TTC549 (cell line): ENCODE measurements at regions not wholly inside any gene's neighbourhood (a gene's known extent, or its start where the extent isn't known, plus 50 kb on each side); places are given as distances from the start of the nearest gene placed in this dataset.
A peak's percentile ranks its signal among the peaks of the same experiment; 100 is the strongest.

Experiments
- FAIRE-seq: peaks from 2 replicates; lab custom pipeline; 2012; peaks lifted over from hg19 to GRCh38; lab: Jason Lieb, UNC

DNA sequence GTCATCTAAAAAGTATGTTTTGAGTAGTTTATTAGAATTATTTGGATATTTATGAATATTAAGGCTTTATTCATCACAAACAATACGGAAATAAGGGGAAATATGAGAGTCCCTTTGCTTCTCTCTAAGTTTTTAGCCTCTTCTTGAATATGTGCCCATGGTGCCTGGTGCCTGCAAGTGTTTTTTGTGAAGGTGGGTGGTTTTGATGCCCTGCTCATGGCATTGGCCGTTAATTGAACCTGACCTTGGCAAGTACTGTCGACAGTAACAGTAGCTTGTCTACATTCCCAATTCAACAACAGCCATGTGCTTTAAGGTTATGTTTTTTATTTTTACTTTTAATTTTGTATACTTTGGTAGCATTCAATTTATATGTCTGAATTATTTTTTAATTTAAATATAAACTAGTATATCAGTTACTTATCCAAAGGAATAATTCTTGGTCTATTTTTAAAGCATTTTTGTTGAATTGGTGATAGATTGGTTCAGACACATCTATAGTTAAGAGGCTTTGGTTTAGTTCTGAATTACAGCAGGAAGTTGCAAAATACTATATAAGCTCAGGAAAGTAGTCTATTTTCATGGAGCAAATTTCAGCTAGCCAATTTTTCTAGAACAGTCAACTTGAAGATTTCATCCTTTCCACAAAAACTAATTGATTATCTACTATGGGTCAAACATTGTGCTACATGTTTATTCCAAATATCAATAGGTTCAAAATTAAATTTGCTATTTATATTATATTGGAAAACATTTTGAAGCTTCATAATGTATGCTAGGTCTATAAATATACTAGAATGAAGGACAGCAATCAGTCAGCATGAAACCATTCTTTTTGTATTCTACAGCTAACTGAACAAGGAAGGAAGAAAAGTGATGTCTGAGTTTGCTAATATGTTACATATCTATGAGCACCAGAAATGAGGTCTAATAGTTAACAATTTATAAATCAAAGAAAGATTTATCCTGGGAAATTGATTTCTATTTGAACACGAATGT, 184.4 kb downstream of the MRPL39 start:
- no peak for FAIRE-seq

DNA sequence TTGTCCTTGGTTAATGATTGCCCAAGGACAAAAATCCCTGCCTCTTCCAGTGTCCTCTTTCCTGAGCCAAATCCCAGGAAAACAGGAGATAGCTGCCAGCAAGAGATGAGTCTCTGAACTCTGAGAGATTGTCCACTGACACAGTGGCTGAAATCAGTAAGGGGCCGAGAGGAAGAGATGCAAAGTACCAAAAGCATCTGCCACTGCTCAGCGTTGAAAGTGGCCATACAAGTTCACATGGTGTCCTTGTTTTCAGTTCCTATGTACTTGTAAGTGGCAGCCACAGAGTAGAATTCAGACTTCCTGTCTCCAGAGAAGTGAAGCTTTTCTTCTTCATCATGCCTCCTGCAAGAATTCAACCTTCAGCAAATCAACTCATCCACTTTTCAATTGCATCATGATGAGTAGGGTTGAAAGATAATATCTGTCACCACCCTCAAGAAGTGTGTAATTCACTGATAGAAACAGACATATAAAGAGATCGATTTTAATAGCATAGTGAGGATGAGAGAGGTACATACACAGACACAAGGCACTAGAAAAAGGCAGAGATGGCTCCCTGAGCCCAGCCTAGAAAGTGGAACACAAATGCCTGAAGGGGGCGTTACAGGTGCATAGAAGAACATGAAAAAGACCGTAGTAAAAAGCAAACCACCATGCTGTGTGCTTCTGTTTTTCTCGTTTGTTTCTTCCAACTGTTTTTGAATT, 185.8 kb downstream of the MRPL39 start:
- no peak for FAIRE-seq

DNA sequence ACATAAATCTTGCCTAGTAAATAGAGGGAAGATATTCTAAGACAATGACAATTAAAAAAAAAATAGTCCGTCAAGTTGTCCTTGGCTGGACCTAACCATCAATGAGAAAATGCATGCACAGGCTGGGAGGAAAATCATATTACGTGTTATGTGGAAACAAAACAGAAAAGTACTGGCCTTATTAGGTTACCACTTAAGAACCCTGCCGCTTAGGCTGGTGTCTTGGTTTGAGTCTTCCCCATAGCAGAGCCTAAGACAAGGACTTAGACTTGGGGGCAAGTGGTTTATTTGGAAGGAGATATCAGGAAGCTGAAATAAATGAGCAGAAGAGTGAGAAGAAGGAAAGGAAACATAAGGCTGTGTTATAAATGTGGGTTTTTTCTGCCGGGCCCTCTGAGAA, 186.4 kb downstream of the MRPL39 start:
- no peak for FAIRE-seq

DNA sequence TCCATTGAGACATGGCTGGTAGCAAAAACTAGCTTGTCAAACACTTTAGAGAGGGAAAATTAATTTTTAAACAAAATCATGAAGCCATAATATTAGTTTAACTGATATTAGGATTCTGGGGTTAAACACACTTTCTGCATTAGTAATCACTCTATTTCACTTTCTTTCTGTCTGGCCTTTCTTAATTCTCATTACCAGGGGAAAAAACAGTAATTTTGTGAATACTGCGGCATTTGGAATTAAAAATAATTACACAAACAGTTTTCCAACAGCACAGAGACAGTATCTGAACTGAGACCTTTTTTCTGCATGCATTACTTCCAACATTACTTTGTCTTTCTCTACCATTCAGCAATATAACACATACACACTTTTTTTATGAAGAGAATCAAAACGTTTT, 190.6 kb downstream of the MRPL39 start:
- no peak for FAIRE-seq

DNA sequence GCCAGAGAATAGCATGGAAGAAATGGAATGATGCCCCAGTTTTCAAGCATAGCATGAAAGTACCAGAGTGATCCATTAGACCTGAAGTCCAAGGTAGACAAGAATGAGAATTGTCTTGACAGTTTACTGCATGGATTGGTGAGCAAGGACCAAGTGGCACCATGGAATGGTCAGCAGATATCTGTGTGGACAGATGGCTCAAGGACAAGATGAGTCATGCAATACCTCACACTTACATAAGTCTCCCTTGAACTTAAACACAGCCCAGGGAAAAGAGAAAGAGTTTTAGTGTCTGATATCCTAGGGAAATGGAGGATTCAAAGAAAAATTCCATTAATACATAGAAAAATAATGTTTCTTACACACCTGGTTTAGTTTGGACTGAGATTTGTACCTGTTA, 195.2 kb downstream of the MRPL39 start:
- no peak for FAIRE-seq

DNA sequence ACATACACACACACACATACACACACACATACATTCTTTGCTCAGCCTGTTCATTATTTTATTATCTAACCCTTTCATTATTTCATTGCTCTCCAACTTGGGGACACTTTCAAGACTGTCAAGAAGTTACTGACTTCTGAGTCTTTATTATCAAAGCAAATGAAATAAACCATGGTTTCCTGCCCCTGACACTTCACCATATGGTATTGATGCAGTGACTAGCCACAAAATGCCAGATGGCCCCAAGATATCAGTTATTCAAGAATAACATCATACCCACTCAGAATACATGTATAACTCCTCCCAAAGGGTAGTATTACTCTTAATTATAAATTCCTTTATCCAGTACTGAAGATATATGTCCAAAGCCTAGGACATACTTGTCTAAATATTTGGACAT, 197.3 kb downstream of the MRPL39 start:
- FAIRE-seq: no peak

DNA sequence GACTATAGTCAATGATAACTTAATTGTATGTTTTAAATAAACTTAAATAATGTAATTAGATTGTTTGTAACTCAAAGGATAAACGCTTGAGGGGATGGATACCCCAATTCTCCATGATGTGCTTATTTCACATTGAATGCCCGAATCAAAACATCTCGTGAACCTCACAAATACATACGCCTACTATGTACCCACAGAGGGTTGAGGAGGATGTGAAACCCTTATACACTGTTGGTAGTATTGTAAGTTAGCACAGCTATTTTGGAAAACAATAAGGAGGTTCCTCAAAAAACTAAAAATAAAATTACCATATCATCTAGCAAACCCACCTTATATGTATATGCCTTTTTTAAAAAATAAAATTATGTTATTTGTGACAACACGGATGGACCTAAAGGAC, 198.6 kb downstream of the MRPL39 start:
- FAIRE-seq: no peak

DNA sequence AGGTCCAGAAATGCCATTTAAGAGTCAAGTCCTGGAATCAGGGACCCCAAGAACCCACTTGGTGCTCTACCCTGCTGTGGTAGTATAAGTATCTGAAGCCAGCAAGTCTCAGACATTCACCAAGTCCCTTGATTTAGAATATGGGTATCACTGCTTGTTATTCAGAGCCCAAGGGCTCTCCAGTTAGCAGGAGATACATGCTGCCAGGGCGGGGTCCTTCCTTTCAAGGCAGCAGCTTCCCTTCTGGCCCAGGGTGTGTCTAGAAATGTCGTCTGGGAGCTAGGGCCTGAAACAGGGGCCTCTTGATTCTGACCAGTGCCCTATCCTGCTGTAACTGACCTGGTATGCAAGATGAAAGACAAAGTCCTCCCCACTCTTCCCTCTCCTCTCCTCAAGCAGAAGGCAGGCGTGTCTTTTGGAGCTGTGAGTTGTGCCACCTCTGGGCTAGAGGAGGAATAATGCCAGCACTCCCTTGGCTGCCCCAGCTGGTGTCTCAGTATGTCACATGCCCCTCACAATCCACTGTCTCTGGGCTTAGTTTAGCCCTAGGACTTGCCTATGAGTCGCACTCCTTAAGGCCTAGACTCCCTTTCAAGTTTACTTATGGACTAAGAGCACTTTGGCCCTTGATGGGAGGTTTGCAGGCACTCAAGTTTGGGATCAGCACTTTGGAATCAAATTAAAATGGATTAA, 200.2 kb downstream of the MRPL39 start:
- FAIRE-seq: no peak

DNA sequence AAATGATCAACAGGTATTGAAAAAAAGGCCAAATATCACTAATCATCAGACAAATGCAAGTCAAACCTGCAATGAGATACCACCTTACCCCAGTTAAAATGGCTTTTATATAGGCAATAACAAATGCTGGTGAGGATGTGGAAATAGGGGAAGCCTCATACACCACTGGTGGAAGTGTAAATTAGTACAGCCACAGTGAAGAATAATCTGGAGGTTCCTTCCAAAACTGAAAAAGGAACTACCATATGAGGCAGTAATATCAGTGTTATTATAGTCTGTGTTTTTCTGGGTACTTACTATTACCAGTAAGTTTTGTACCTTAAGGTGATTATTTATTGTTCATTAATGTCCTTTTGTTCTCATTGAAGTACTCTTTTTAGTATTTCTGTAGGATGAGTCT, 201.3 kb downstream of the MRPL39 start:
- no peak for FAIRE-seq

DNA sequence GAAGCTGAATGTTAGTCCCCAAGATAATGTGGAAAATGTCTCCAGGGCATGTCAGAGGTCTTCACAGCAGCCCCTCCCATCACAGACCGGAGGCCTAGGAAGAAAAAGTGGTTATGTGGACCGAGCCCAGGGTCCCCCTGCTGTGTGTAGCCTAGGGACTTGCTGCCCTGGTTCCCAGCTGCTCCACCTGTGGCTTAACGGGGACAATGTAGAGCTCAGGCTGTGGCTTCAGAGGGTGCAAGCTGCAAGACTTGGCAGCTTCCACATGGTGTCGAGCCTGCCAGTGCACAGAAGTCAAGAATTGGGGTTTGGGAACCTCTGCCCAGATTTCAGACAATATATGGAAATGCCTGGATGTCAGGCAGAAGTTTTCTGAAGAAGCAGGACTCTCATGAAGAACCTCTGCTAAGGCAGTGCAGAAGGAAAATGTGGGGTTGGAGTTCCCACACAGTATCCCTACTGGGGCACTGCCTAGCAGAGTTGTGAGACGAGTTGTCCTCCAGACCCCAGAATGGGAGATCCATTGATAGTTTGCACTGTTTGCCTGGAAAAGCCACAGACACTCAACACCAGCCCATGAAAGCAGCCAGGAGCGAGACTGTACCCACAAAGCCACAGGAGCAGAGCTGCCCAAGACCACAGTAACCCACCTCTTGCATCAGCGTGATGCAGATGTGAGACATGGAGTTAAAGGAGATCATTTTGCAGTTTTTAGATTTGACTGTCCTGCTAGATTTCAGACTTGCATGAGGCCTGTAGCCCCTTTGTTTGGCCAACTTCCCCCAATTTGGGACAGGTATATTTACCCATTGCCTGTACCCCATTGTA, 204.9 kb downstream of the MRPL39 start:
- no peak for FAIRE-seq

DNA sequence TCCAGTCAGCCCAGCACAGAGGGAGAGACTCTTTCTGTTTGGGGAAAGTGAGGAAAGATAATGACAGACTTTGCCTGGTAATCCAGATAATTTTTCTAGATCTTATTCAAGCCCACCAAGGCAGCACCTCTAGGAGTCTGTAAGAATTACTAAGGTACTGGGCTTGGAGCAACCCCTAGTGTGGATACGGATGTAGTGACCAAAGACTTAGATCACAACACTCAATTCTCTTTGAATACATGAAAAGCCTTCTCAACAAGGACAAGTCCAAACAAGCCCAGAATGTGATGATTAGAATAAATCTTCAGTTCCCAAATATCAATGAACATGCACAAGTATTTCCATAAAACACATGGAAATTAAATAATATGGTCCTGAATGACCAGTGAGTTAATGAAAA, 206.9 kb downstream of the MRPL39 start:
- no peak for FAIRE-seq

DNA sequence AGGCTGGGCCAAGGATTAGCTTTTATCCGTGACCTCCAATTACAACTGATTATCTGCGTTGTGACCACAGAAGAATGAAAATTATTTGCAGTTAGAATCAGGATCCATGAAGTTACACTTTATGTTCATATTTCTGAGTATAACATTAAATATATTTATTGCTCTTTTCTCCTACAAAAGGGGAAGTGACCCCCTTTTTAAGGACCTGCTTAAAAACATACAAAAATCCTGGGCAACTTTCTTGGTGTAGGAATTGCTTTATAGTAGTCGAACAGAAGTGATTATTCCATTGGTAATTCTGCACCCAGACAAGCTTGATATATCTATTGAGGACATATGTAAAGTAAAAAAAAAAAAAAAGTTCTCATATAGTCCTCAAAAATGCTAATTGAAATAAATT, 208.7 kb downstream of the MRPL39 start:
- FAIRE-seq: no peak

DNA sequence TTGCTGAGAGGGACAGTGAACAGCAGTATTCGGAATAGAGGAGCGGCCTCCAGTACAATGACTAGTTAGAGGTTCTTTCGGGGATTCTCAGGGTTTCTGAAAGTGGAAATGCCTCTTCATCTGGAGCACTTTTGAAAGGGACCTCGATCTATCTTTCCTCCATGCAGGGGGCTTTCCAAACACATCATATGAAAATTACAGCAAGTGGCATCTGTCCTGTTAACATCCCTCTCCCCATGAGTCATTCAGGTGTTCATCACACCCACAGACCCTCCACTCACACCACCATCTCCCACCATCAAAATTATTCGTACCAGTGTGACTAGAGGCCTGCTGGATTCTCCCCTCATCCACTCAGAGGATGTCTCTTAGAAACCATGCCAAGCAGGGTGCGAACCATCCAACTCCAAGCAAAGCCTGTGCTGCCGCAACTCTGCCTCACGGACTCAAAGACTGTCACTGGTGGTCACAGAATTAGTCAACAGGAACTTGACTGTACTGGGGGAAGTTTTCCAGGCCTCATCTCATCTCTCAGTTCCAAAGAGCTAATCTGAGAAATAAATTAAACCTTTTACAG, 211.1 kb downstream of the MRPL39 start:
- FAIRE-seq: no peak

DNA sequence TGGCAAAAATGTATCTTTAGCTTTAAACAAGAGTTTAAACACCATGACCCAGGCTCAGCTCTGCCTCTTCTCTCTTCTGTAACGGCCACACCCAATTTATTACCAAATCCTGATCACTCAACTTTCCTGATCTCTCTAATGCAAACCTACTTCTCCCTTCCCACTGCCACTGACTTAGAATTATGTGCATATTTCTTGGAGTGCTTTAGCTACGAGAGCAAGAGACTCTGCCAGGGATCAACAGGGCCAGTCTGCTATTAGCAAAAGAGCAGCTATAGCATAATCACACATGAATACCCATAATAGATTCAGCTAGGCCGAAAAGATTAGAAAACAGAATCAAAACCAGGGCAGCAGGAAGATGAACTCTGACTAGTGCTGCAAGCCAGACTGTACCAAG, 215.5 kb downstream of the MRPL39 start:
- FAIRE-seq: no peak

DNA sequence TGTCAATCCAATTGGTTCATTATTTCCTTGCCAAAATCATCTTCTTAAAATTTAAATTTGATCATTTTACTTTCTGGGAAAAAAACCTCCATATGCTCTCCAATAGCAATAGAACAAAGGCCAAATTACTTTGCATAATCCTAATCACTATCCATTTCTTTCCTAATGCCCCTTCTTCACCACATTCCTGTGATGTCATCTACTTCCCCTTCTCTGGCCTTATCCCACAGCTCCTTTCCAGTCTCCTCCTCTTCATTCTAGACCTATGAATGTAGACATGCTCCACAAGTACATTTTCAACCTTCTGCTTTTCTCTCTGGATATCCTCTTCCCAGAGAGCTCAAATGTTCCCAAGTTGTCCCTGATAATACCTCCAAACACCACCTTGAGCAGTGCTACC, 216.6 kb downstream of the MRPL39 start:
- no peak for FAIRE-seq

DNA sequence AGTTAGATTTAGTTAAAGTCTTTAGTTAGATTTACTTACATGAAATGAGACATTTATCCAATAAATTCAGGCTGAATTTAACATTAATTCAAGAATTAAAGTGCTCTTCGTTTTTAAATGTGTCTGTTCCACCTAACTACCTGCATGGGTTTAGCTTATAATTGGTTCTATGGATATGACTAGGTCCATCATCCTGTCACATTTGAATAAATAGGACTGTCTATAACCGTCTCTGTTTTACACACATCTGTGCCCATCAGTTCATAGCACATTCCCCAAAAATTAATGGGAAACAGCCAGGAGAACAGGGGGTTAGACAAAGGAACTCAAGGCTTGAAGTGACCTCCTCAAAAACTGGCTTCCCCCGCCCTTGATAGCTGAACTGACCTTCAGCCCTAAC, 219.6 kb downstream of the MRPL39 start:
- no peak for FAIRE-seq

DNA sequence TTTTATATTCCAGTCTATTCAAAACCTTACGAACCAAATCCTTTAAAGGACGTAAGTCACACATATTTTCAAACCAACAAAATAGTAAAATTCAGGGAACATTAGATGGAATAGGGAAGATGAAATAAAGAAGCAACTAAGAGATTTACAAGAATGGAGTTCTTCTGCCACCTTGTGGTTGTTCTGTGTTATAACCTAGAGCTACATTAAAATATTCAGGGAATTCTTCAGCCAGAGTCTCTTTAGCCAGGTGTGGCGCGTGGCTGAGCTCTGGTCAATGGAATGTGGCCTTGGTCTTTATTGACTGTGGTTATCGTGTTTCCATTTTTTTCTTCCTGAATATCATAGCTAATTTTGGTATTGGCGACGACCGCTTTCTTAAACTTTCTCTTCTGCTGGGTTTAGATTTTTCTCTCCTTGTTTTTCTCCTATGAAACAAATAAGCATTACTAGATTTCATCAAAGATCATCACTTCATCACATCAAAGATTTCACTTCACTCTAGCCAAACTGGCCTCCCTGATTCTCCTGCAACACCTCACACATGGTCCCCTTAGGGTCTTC, 221.3 kb downstream of the MRPL39 start:
- peak; percentile 85 for FAIRE-seq

DNA sequence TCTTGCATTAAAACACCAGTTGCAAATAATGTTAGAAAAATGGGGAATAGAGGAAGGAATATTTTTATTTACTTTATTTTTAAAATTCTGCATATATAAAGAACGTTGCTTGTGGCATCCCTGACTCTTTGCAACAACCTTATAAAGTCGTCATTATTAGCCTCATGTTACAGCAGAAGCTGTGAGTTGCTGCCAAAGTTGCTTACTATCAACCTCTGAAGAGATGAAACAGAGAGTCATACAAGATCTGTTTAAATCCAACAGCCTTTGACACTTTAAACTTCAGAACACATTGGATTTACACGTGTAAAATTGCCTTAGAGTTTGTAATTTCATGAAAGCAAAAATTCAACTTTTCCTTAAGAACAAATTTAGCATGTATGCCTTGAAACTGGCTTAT, 221.9 kb downstream of the MRPL39 start:
- no peak for FAIRE-seq

DNA sequence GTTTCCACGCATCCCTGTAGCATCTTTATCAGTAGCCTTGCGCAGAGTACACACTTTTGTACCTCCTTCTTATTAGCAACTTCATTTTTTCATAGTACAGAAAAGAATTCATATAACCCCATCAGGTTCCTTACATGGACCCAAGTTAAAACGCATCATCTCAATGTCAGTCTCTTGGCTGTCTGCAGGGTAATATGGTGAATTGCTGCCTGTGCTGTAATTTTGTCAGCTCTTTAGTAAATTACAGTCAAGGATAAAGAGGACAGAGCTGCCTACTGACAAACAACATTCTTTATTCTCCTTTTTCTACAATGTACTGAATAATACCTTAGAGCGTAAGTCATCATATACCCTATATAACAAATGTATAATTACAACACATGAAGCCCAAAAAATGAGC, 222.5 kb downstream of the MRPL39 start:
- no peak for FAIRE-seq

DNA sequence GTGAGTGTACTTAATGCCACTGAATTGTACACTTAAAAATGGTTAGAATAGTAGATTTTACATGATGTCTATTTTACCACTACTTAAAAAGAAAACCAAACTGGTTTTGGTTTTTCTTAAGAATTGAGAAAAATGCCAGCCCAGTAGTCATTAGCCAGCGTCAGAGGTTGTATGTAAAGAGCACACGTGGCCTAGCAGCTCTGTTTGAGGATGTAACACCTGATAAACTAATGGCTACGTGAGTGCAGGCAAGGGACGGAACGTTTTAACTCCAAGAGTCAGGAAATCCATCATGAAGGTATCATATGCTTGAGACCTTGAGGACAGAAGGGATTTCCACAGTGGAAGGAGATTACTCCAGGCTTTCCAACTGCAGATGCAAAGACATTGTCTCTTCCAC, 223.7 kb downstream of the MRPL39 start:
- no peak for FAIRE-seq

DNA sequence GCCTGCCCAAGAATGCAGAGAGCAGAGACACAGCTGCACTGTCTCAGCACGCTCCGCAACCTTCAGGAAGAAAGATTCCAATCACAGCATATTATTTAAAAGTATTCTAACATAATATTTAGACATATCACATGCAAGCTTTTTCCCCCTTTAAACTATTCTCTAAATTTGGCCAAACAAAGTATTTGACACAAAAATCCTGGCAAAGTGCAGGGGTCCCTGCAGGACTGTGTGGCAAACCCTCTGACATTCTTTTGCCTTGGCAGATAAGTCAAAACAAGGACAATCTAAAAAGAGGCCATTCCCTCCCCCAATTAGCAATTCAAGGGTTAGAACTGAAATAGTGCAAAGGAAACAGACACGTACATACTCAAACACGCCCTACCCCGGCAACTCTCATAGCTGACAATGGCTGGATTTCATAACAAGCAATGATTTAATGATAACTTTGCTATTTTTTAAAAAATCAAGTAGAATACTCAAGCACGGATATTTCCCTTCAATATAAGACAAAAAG, 225.3 kb downstream of the MRPL39 start:
- FAIRE-seq: no peak
